ENCODE measurements at regions not wholly inside any gene's neighbourhood (a gene's known extent, or its start where the extent isn't known, plus 50 kb on each side); places are given as distances from the start of the nearest gene placed in this dataset.
A peak's percentile ranks its signal among the peaks of the same experiment; 100 is the strongest.

GRCh38 chr12:105911966-105912365 lies 226.8 kb downstream of the NUAK1 start:
- TF ChIP-seq POLR2AphosphoS5 (IDR thresholded peaks at IDR 0.05; ENCODE audit: insufficient read depth in 1 of 2, low read depth in 1 of 2) (peak in 1 of 2 donors; percentile 21), POLR2A (IDR thresholded peaks at IDR 0.05) (no peak), CTCF (IDR thresholded peaks at IDR 0.05) (no peak)
- H3K27me3 ChIP-seq: no peaks in the 10 kb centered on the region
- no peaks in the 10 kb centered on the region for H3K4me1 ChIP-seq
- H3K36me3 ChIP-seq: no peaks in the 10 kb centered on the region
- intact Hi-C loops (cut with DNase I): no loop called here
- no peak for DNase-seq (ENCODE audit: extremely low spot score in 2 of 2)
- H3K4me3 ChIP-seq: no peak overlapping the region
- no peaks in the 10 kb centered on the region for H3K9me3 ChIP-seq
- H3K27ac ChIP-seq: no peak overlapping the region

- Histone ChIP-seq H3K9me3 (no peaks in the 10 kb centered on the region), H3K27ac (no peak overlapping the region), H3K27me3 (no peaks in the 10 kb centered on the region), H3K36me3 (no peaks in the 10 kb centered on the region), H3K4me3 (no peak overlapping the region), H3K4me1 (no peaks in the 10 kb centered on the region)
- intact Hi-C loops (cut with DNase I): no loop called here
- no peak for TF ChIP-seq CTCF (IDR thresholded peaks at IDR 0.05)
- no peak for DNase-seq (ENCODE audit: extremely low spot score in 2 of 2)
Observed at GRCh38 chr12:105912882-105913678, 225.7 kb downstream of the NUAK1 start.

GRCh38 chr12:105915997-105916759 lies 222.6 kb downstream of the NUAK1 start:
- TF ChIP-seq POLR2A (IDR thresholded peaks at IDR 0.05) (no peak), POLR2AphosphoS5 (IDR thresholded peaks at IDR 0.05; ENCODE audit: insufficient read depth in 1 of 2, low read depth in 1 of 2) (no peak), CTCF (IDR thresholded peaks at IDR 0.05) (no peak)

DNA sequence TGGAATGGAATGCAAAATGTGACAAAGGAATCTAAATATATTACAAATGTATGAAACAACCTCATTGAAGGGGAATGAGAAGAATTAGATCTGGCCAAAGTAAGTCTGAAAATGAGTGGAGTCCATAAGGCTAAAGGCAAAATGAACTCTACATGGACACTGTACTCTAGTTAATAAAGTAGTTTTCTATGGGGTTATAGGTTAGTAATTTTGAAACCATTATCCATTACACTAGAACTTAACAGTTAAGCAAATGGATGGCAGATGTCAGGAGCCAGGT lies 222.1 kb downstream of the NUAK1 start:
- no peak for TF ChIP-seq POLR2AphosphoS5 (IDR thresholded peaks at IDR 0.05; ENCODE audit: insufficient read depth in 1 of 2, low read depth in 1 of 2)
- TF ChIP-seq CTCF (IDR thresholded peaks at IDR 0.05): no peak
- no peak for TF ChIP-seq POLR2A (IDR thresholded peaks at IDR 0.05)
- Histone ChIP-seq H3K9me3 (no peaks in the 10 kb centered on the region), H3K27ac (no peak overlapping the region), H3K36me3 (no peaks in the 10 kb centered on the region), H3K27me3 (no peaks in the 10 kb centered on the region), H3K4me3 (no peak overlapping the region), H3K4me1 (no peaks in the 10 kb centered on the region)
- intact Hi-C loops (cut with DNase I): no loop called here
- DNase-seq (ENCODE audit: extremely low spot score in 2 of 2): no peak

More at GRCh38 chr12:105915997-105916759, 222.6 kb downstream of the NUAK1 start:
- Histone ChIP-seq H3K9me3 (no peaks in the 10 kb centered on the region), H3K36me3 (no peaks in the 10 kb centered on the region), H3K27me3 (no peaks in the 10 kb centered on the region), H3K27ac (no peak overlapping the region), H3K4me3 (no peak overlapping the region), H3K4me1 (no peaks in the 10 kb centered on the region)
- no peak for DNase-seq (ENCODE audit: extremely low spot score in 2 of 2)
- intact Hi-C loops (cut with DNase I): no loop called here

GRCh38 chr12:105920161-105920684 lies 218.5 kb downstream of the NUAK1 start:
- Histone ChIP-seq H3K9me3 (no peaks in the 10 kb centered on the region), H3K27me3 (no peaks in the 10 kb centered on the region), H3K4me1 (peaks cover 11% of the 10 kb centered on the region), H3K27ac (no peak overlapping the region), H3K36me3 (no peaks in the 10 kb centered on the region), H3K4me3 (no peak overlapping the region)
- intact Hi-C loops (cut with DNase I): no loop called here
- TF ChIP-seq POLR2A (IDR thresholded peaks at IDR 0.05): no peak
- TF ChIP-seq CTCF (IDR thresholded peaks at IDR 0.05): no peak
- peak in 1 of 2 donors; percentile 27 for TF ChIP-seq POLR2AphosphoS5 (IDR thresholded peaks at IDR 0.05; ENCODE audit: insufficient read depth in 1 of 2, low read depth in 1 of 2)
- DNase-seq (ENCODE audit: extremely low spot score in 2 of 2): no peak
